ENCODE measurements at regions not wholly inside any gene's neighbourhood (a gene's known extent, or its start where the extent isn't known, plus 50 kb on each side); places are given as distances from the start of the nearest gene placed in this dataset.
"Not testable (repeated sequence)": the region's sequence is repeated elsewhere in the genome, so short reads cannot be mapped to it uniquely, and the experiment has no call there.

DNA sequence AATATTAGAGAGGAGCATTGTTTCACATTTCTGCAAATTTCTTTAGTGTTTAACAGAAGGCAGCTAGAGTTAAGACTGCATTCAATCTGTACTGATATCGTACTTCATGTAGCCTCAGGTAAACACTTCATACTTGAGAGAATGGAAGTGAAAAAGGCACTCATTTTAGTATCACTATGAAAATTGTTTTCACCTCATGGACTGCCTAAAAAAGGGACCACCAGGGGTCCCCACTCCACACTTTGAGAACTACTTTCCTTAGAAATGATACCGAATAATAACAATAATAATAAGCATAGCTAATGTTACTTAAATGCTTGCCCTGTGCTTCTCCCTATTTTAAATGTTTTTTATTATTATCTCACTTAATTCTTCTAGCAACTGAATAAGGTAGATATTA, 95.1 kb downstream of the BLID start:
- DNase-seq: no peak

DNA sequence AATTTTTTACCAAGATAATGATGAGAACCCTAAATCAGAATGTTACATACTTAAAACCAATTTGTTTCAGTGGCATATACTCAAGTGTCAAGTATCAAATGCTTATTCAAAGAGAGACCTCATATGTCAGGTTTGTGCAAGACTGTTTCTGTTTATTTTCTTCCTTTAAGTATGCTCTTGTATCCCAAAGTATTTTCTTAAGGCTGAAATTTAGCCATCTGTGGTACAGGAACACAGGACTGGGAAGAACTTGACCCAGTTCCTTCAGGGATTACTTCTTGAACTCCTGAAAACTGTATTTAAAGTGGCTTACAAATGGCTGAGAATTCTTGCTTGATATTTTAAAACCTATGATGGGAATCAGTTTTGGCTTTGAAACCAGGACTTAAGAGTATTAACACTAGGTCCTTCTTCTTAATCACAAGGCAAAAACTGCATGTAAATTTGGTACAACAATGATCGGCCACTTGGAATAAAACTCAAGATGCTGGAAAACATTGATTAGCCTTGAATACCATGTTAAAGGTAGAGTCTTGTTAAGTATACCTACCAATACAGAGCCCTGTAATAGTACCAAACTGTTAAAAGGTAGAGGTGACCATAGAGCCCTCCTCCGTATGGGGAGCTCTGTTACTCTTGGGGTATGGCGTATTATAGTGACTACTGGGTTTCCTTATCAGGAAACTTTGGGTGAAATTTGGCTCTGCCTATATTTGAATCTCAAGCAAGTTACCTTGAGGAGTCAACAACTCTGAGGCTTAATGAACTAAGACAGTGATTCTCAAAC, 95.9 kb downstream of the BLID start:
- DNase-seq: no peak

DNA sequence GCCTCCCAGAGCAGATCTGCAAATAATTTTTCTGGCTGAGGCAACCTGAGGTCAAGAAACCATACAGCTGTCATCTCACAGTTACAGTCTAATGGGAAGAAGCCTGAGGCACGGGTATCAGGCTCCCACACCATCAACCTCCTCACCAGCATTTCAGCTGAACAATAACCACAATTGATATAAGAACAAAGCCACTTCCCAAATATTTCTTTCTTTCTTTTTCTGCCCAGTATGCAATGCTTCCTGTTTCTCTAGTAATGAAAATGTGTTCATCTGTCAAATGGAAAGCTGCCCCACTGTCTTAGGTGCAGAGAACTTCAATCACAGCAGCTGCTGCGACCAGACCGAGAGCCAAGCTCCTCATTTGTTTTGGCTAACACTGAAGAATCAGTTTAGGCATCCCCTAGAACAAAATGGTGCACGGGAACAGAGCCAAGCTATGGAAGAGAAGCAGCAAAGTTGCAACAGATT, 108.4 kb downstream of the BLID start:
- peak; percentile 64 for DNase-seq

DNA sequence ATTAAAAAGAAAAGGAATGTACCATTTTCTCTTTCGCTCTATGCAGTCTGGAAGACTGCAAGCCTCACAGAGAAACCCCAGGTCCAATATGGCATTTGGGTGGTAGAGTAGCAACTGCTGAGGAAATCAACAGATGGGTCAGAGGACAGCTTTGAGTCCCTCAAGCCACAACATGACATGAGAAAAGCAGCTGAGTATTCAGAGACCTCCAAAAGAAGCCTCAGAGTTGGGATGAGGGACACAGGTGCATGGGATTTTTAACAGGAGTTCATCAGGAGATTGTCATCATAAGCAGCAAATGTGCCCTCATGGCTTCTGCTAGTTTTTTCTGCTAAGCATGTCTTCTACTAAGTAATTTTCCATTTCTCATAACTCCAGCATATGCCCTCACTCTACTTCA, 111.6 kb downstream of the BLID start:
- no peak for DNase-seq

DNA sequence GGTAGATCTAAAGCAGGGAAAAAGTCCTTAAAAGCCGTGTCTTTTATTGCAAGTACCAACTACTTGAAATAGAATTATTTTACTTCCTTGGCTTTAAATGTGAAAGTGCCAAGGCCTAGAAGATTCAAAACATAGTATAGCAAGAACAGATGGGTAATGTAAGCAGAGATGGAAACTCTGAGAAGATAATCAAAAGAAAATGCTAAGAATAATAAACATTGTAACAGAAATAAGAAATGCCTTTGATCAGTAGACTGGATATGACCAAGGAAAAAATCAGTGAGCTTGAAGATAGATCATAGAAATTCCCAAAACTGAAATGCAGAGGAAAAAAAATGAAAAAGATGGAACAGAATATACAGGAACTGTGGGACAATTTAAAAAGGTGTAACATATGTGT, 113.1 kb downstream of the BLID start:
- no peak for DNase-seq

DNA sequence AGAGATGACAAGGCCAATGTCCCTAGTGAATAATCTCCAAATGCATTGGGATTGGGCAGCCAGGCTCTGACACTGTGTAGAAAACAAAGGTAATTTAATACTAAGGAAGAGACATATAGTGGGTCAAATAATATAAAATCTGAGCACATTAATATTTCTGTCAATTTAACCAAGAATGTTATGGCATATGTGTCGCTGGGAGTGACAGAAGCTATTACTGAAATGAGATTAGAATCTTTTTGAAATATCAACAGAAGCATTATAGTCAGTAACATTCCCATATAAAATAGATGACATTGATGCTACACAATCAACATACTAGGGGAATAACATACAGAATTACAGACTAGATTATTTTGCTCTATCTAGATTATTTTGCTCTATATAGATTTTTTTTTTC, 114.0 kb downstream of the BLID start:
- no peak for DNase-seq

DNA sequence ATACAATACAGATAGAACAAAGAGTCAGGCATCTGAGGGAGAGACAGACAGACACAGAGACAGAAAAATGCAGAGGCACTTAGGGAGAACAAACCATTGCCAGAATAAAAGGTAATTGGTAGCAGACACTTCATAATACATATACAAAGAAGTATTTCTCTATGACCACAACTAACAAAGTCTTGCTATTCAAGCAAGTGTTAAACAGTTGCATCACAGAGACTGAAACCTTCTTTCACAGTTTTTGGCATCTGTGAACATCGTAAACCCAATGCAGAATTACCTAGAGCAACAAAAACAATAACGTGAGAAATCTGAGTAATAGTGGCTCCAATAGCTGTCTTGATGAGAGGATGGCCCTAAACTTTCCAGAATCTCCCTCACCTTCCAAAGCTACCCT, 116.4 kb downstream of the BLID start:
- DNase-seq: no peak

DNA sequence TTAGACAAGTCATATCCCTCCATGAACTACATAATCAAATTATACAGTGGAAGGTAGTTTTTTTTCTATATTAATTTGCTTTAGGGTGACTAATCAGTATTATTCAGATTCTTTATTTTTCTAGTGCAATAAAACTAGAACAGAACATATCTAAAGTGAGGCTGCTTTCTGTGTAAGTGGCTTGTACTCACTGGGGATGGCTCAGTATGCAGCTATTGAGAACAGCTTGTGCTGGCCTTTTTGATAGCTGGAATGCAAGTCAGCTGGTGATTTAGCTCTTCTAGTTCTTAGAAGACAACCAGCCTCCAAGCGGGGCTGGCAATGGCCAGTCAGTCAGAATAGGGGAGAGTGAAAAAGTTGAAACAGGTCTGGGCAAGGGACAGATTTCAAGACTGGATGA, 119.4 kb downstream of the BLID start:
- no peak for DNase-seq

DNA sequence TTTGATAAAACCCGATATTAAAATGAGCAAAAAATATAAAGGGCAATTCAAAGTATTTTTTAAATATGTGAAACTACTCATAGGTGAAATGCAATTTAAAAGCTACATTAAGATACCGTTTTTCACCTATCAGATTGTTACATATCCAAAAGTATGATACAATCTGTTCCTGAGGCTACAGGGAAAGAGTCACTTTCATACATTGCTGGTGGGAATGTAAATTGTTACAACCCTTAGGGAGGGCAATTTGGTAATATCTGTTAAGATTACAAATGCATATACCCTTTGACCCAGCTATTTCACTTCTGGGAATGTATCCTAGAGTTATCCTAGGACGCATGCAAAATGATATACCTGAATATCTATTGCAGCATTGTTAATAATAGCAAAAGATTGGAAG, 132.1 kb downstream of the BLID start:
- DNase-seq: no peak

DNA sequence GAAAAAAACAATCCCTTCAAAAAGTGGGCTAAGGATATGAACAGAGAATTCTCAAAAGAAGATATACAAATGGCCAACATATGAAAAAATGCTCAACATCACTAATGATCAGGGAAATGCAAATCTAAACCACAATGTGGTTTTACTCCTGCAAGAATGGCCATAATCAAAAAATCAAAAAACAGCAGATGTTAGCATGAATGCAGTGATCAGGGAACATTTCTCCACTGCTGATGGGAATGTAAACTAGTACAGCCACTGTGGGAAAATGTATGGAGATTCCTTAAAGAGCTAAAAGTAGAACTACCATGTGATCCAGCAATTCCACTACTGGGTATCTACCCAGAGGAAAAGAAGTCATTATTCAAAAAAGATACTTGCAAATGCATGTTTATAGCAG, 138.1 kb downstream of the BLID start:
- DNase-seq: not testable (repeated sequence)

DNA sequence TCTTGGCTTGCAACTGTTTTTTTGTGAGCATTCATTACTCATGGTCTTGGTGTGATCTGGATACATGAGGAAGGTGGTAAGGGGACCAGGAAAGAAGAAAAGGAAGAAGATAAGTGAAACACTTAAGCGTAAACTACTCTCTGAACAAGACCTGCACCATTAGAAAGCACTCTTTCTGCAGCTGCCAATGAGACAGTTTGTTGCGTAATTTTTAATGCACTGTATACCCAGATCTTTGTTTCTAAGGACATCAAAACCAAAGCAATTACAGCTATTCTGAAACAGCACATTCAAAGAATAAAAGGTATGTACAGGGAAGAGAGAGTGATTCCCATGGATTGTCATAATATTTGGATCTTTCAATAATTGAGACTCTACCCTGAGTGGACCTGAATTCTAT, 147.4 kb downstream of the BLID start:
- DNase-seq: no peak

DNA sequence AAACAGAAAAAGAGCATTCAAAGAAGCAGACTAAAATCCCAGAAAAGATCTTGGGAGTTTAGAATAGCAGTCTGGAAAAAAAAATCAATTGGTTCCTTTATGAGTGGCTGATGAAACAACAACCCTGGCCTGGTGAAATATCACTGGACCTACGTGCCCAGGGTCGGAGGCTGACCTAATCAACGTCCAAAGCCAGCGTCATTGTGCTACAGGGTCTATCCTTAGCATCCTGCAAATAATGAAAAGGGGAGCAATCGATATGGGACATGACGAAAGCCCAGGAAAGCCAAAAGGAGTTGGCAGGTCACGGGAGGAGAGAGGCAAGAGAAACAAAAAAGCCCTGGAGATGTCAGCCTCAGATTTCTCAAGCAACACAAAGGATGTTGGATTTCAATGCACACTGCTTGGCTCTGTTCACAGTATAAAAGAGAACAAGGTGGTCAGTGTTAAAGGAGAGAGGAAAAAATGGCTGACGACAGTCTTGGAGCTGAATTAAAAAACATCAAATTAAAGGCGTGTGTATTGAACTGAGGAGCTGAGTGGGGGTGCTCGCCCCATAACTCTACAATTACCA, 148.8 kb downstream of the BLID start:
- no peak for DNase-seq

DNA sequence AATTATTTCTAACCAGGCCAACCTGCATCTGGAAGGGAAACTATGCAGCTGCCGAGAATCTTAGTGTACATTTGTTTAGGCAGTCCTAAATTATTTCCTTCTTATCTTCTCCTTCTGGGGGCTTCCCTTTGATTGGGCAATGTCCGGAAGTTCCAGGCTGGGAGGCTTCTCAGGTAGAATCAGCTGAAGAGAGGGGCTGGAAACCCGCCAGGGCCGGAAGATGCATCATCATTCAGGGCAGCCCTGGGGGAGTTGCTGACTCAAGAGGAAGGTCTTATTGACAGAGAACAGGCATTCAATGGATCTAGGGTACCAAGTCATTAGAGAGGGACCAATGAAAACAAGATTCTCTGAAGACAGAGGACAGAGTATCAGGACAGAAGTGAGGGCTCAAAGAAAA, 150.7 kb downstream of the BLID start:
- DNase-seq: no peak

DNA sequence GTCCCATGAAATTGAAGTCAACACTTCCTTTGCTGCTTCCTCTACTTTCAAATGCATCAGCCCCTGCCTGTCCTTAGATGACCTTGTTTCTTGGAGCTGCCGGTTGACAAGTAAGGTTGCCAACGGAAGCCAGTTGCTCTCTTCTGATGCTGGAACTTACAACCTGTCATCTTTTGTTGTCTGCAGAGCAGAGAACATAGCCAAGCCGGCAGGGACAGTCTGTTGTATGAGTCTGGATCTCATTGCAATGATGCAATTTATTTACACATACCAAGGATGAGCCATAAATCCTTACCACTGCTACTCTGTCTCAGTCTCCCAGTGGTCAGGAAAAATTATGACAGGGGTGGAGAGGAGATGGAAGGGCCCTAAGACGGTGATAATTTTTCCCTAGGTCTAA, 151.4 kb downstream of the BLID start:
- no peak for DNase-seq

DNA sequence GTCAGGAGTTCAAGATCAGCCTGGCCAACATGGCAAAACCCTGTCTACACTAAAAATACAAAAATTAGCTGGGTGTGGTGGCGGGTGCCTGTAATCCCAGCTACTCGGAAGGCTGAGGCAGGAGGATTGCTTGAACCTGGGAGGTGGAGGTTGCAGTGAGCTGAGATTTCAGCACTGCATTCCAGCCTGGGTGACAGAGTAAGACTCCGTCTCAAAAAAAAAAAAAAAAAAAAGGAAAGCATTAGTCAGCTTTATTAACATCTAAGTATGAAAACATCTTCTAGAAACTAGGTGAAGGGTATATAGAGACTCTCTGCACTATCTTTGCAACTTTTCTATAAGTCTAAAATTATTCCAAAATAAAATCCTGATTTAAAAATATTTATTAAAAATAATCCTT, 152.2 kb downstream of the BLID start:
- DNase-seq: not testable (repeated sequence)

DNA sequence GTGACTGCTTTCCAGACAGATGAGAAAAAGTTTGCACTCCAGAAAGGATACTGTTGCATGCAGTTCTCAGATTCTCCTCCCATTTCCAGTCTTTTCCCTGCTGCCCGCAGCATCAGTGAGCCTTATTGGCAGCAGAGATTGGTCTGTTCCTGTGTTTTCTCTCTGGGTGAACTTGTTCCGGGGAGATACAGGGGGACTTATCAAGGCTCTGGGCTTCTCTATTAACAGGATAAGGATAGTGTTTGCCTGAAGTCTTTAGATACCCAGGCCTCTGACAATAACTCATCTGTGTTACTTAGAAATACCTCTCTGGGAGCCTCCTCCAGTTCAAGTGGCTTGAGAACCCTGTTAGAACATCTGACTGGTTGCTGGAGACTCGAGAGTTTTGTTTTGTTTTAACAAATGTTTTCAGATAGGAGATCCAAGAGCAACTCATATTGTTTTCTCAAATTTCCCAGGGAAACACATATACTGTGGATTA, 154.7 kb downstream of the BLID start:
- DNase-seq: peak; percentile 15

DNA sequence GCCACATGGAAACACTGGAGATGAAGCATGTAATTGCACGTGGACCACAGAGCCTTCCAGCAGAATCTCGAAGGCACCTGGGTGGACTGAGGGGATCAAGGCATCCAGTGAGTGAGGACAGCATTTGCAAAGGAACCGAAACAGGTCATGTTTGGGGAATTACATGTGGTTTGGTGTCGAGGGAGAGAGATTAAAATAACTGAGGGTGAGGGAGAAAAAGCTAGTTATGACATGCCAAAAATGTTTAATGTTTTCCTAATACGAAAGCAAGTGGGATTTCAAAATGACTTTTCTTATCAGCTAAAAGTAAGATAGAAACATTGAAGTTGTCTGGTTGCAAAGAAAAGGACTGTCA, 157.1 kb downstream of the BLID start:
- DNase-seq: peak; percentile 19

DNA sequence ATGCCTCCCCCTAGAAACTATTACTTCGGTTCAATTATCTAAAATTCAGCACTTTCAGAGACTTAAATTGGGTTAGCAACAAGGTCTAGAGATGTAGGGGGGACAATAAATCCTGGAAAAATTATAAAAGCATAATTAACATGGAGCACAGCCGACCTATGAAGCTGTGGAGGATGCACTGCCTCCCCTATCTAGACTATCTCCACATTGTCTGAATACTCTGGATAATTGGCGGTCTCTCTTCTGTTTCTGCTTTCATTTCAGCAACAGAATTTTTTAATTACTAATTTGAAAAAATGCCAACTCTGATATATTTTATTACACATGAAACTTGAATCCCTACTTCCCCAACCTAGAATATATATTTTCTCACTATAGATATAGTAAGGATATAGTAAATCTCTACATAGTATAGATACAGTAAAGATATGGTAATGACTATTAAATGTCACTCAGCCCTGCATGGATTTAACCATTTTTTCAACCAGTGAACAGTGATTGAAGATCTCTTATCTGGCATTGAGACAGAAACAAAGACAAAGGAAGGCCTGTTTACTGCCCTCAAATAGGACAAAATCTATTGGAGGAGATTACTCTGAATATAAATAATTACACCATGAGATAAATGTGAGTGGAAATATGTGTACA, 157.6 kb downstream of the BLID start:
- DNase-seq: no peak

DNA sequence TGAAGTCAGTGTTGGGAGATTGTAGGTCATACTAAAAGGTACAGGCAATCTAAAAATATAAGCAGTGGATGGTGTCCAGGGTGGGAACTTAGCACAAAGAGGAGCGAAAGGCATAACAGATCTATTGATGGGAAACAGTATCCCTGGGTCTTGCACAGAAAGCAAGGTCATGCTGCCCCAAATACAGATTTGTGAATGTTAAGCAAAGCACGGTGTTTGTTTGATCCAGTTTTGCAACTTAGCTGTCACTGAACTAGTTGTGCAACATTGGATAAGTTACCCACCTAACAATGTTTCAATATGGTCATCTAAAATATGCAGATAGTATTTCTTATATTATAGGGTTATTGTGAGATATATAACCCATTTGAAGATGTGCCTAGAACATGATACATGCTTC, 162.9 kb downstream of the BLID start:
- no peak for DNase-seq

DNA sequence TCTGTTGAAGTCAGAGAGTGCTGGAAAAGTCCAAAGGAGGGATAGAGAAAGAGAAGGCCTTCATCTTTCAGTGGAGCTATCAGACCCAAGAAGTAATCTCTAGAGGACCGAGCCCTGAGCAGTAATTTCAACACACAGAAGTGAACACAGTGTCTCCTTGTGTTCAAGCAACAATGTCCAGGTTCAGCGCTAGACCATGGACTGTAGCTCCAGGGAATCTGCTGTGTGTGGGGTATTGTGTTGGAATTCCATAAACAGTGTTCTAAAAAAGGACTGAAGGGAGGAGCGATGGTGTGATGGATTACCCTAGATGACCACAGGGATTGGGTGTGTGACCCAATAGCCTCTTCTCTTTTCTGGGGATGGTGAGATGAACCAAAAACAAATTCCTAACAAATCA, 165.9 kb downstream of the BLID start:
- no peak for DNase-seq

DNA sequence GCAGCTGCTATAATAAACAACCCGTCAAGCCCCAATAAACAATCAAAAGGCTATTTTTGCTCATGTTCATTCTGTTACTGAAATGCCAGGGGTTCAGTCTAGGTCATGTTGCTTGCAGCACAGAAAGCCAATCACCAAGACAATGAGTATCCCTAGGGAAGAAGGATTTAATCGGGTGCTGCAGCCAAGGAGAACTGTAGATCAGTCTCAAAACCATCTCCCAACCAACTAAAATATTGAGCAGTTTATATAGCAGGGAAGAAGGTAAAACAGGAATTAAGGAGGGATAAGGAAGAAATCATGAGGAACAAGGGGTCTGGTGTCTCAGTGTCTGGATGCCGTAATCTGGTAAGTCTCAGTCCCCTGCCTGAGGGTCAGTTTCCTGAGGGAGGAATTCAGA, 169.5 kb downstream of the BLID start:
- no peak for DNase-seq

DNA sequence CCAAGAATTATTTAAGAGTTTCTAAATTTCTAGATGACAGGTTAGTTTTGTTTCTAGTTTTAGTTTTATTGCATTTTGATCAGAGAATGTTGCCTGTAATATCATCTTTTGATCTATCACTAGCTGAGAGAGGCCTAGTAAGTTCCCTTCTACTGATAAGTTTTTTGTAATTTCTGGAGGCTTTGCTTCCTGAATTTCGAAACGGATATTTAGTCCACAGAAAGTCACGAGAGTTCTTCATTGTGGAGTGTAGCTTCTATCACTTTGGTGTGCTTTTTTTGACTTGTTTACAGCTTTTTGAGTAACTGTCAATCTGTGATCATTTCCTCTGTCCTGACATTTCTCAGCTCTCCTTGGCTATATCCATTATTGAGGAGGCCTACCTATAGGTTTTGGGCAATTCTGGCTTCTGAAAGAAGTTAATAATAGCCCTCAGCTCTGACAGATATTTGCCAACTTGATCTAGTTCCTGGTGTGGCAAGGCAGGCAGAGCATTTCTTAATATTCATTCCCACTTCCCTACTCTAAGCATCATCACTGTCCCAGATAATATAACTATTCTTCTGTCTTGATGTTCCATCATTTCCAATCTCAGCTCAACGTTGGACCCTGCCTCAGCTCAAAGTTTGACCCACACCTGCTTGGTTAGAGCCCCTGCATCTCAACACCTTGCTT, 171.3 kb downstream of the BLID start:
- DNase-seq: no peak

DNA sequence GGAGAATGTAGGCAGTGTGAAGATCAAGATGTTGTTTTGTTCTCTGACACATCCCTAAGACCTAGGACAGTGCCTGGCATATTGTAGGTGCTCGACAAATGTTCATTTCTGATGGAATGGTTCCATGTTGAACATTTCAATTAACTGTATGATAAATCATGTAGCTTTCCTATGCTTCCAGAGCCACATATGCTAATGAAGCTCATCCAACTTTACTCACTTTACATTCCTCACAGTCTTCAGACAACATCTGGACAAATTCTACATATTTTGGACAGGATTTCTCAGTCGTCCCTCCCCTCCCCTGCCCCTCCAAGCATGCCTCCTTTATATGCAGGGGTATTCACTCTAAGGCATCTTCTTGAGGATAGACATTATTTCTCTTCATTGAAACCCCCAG, 177.9 kb downstream of the BLID start:
- DNase-seq: no peak
